ENCODE measurements at regions not wholly inside any gene's neighbourhood (a gene's known extent, or its start where the extent isn't known, plus 50 kb on each side); places are given as distances from the start of the nearest gene placed in this dataset.

GRCh38 chr17:77420804-77421629 lies 280.2 kb downstream of the SEC14L1 start:
- CTCF ChIA-PET: interaction anchor here (0.5 to 2.6 kb wide), 7 partner anchors 9 to 89 kb away, joined by 3 to 18 read pairs (median 5); no protein-coding TSS in a partner anchor
- H3K36me3 Mint-ChIP-seq (ENCODE audit: low read depth): peaks cover 25% of the 10 kb centered on the region
- Histone ChIP-seq H3K4me1 (ENCODE audit: insufficient read depth, low read length) (peaks cover 92% of the 10 kb centered on the region), H3K9me3 (ENCODE audit: control insufficient read depth in 1 of 2, insufficient read depth in 1 of 2, low read length in 2 of 2) (no peaks in the 10 kb centered on the region), H3K36me3 (ENCODE audit: insufficient read depth, low read length) (peaks cover 47% of the 10 kb centered on the region), H3K4me3 (ENCODE audit: low read length) (peak overlapping the region; percentile 31), H3K27ac (ENCODE audit: low read depth in 1 of 2, low read length in 2 of 2) (peak overlapping the region; percentile 61 to 76), H3K27me3 (ENCODE audit: control insufficient read depth in 1 of 2, insufficient read depth in 2 of 2, low read length in 2 of 2) (no peaks in the 10 kb centered on the region)
- DNase-seq (peak; percentile 44 to 82 (median 66)), ATAC-seq (ENCODE audit: poor library complexity) (peak; percentile 69)
- no peak for TF ChIP-seq CTCF (IDR thresholded peaks at IDR 0.05)
- H3K9me3 Mint-ChIP-seq: no peaks in the 10 kb centered on the region
- H3K27ac Mint-ChIP-seq: peak overlapping the region; percentile 89
- intact Hi-C loops (cut with DNase I, micrococcal nuclease): no loop called here
- H3K27me3 Mint-ChIP-seq: no peaks in the 10 kb centered on the region
- H3K4me3 Mint-ChIP-seq: peak overlapping the region; percentile 83
- peaks cover 65% of the 10 kb centered on the region for H3K4me1 Mint-ChIP-seq (ENCODE audit: low read depth)
- POLR2A ChIA-PET: interaction anchor here (0.9 to 18.6 kb wide), 22 partner anchors 9 to 537 kb away, joined by 3 to 368 read pairs (median 8); partner anchors contain the start of gene TNRC6C

- Mint-ChIP-seq H3K36me3 (ENCODE audit: low read depth) (peaks cover 20% of the 10 kb centered on the region), H3K27ac (peak overlapping the region; percentile 89), H3K4me1 (ENCODE audit: low read depth) (peaks cover 65% of the 10 kb centered on the region), H3K27me3 (no peaks in the 10 kb centered on the region), H3K9me3 (no peaks in the 10 kb centered on the region), H3K4me3 (peak overlapping the region; percentile 83)
- no peak for TF ChIP-seq CTCF (IDR thresholded peaks at IDR 0.05)
- intact Hi-C loops (cut with DNase I, micrococcal nuclease): no loop called here
- H3K4me3 ChIP-seq (ENCODE audit: low read length): peak overlapping the region; percentile 31
- ChIA-PET POLR2A (interaction anchor here (0.9 to 18.6 kb wide), 21 partner anchors 9 to 537 kb away, joined by 3 to 368 read pairs (median 9); partner anchors contain the start of gene TNRC6C), CTCF (interaction anchor here (0.5 to 2.6 kb wide), 8 partner anchors 9 to 90 kb away, joined by 3 to 18 read pairs (median 4); no protein-coding TSS in a partner anchor)
- no peaks in the 10 kb centered on the region for H3K27me3 ChIP-seq (ENCODE audit: control insufficient read depth in 1 of 2, insufficient read depth in 2 of 2, low read length in 2 of 2)
- peaks cover 92% of the 10 kb centered on the region for H3K4me1 ChIP-seq (ENCODE audit: insufficient read depth, low read length)
- H3K36me3 ChIP-seq (ENCODE audit: insufficient read depth, low read length): peaks cover 49% of the 10 kb centered on the region
- no peaks in the 10 kb centered on the region for H3K9me3 ChIP-seq (ENCODE audit: control insufficient read depth in 1 of 2, insufficient read depth in 1 of 2, low read length in 2 of 2)
- ATAC-seq (ENCODE audit: poor library complexity) (peak; percentile 21), DNase-seq (peak in 1 of 14 experiments; percentile 52)
- H3K27ac ChIP-seq (ENCODE audit: low read depth in 1 of 2, low read length in 2 of 2): peak overlapping the region; percentile 61 to 76
These were observed 280.8 kb downstream of the SEC14L1 start for GRCh38 chr17:77421630-77421972.

GRCh38 chr17:77422104-77422747 lies 281.5 kb downstream of the SEC14L1 start:
- Histone ChIP-seq H3K27ac (ENCODE audit: low read depth in 1 of 2, low read length in 2 of 2) (peak overlapping the region; percentile 30 to 34), H3K4me3 (ENCODE audit: low read length) (no peak overlapping the region), H3K36me3 (ENCODE audit: insufficient read depth, low read length) (peaks cover 44% of the 10 kb centered on the region), H3K9me3 (ENCODE audit: control insufficient read depth in 1 of 2, insufficient read depth in 1 of 2, low read length in 2 of 2) (no peaks in the 10 kb centered on the region), H3K27me3 (ENCODE audit: control insufficient read depth in 1 of 2, insufficient read depth in 2 of 2, low read length in 2 of 2) (no peaks in the 10 kb centered on the region), H3K4me1 (ENCODE audit: insufficient read depth, low read length) (peaks cover 92% of the 10 kb centered on the region)
- CTCF ChIA-PET: interaction anchor here (0.5 to 2.6 kb wide), 6 partner anchors 8 to 32 kb away, joined by 3 to 18 read pairs (median 4); no protein-coding TSS in a partner anchor
- ATAC-seq (ENCODE audit: poor library complexity) (no peak), DNase-seq (no peak)
- intact Hi-C loops (cut with DNase I, micrococcal nuclease): no loop called here
- Mint-ChIP-seq H3K36me3 (ENCODE audit: low read depth) (peaks cover 18% of the 10 kb centered on the region), H3K4me1 (ENCODE audit: low read depth) (peaks cover 66% of the 10 kb centered on the region), H3K9me3 (no peaks in the 10 kb centered on the region), H3K27me3 (no peaks in the 10 kb centered on the region), H3K27ac (peak overlapping the region; percentile 89), H3K4me3 (peak overlapping the region; percentile 30)
- POLR2A ChIA-PET: interaction anchor here (1.3 to 18.6 kb wide), 15 partner anchors 12 to 536 kb away, joined by 3 to 368 read pairs (median 13); partner anchors contain the start of gene TNRC6C
- TF ChIP-seq CTCF (IDR thresholded peaks at IDR 0.05): no peak
